Activated CD4-positive, alpha-beta T cell treated with anti-CD3 and anti-CD28 coated beads, Interleukin-2, amount 10 ng/mL, durations not matched to agents 24 days and 14 days (primary cell): ENCODE measurements at regions not wholly inside any gene's neighbourhood (a gene's known extent, or its start where the extent isn't known, plus 50 kb on each side); places are given as distances from the start of the nearest gene placed in this dataset.

Experiments
- DNase-seq: peaks from one replicate; pipeline ENCODE4 v3.0.0; 2022
- H3K27ac Mint-ChIP-seq: one replicate; pipeline ENCODE4 v1.8.0; 2022; ENCODE audit warnings: mild to moderate bottlenecking, mixed read lengths
- H3K27me3 Mint-ChIP-seq: one replicate; pipeline ENCODE4 v1.8.0; 2022; ENCODE audit warnings: mixed read lengths
- H3K36me3 Mint-ChIP-seq: one replicate; pipeline ENCODE4 v1.8.0; 2022; ENCODE audit warnings: low read depth, mild to moderate bottlenecking, mixed read lengths
- H3K4me1 Mint-ChIP-seq: one replicate; pipeline ENCODE4 v1.8.0; 2021; ENCODE audit warnings: mixed read lengths
- H3K4me3 Mint-ChIP-seq: one replicate; pipeline ENCODE4 v1.8.0; 2022; ENCODE audit warnings: mild to moderate bottlenecking, moderate library complexity, mixed read lengths
- H3K9me3 Mint-ChIP-seq: one replicate; pipeline ENCODE4 v1.8.0; 2021; ENCODE audit warnings: mixed read lengths
- intact Hi-C: fragments of 100-400 bp; cut with micrococcal nuclease; formaldehyde crosslinking; loops from one replicate; pipeline ENCODE4 v1.15.1; 2023

DNA sequence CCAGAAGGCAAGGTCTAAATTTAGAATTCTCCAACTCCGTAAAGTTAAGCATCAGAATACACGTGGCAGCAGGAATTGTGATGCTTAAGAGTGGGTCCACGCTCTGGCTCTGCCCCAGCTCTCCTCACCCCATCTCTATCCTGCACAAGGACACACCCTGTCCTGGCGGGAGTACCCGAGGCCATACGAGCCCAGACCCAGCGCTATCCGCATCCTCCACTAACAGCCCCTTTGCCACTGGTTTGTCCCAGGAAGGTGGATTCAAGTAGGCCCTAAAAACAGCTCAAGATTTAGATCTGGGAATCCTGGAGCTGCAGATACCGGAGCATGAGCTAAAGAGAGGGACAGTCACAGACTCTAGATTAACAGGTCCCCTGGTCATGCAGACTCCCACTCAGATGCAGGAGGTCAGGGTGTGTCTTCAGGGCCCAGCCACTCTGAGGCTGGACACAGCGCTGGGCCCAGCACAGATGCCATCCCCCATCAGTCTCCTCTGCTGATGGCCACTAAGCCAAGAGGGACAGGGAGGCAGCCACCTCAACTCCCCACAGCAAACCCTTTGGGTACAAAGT is 393.3 kb downstream of the NPHP4 start:
- no peaks in the 10 kb centered on the region for H3K27me3 Mint-ChIP-seq
- H3K36me3 Mint-ChIP-seq, result no peaks in the 10 kb centered on the region
- DNase-seq, result no peak
- H3K9me3 Mint-ChIP-seq, result no peaks in the 10 kb centered on the region
- no peak overlapping the region for H3K27ac Mint-ChIP-seq
- intact Hi-C loops, result no loop called here
- H3K4me1 Mint-ChIP-seq, result no peaks in the 10 kb centered on the region
- H3K4me3 Mint-ChIP-seq, result no peak overlapping the region

DNA sequence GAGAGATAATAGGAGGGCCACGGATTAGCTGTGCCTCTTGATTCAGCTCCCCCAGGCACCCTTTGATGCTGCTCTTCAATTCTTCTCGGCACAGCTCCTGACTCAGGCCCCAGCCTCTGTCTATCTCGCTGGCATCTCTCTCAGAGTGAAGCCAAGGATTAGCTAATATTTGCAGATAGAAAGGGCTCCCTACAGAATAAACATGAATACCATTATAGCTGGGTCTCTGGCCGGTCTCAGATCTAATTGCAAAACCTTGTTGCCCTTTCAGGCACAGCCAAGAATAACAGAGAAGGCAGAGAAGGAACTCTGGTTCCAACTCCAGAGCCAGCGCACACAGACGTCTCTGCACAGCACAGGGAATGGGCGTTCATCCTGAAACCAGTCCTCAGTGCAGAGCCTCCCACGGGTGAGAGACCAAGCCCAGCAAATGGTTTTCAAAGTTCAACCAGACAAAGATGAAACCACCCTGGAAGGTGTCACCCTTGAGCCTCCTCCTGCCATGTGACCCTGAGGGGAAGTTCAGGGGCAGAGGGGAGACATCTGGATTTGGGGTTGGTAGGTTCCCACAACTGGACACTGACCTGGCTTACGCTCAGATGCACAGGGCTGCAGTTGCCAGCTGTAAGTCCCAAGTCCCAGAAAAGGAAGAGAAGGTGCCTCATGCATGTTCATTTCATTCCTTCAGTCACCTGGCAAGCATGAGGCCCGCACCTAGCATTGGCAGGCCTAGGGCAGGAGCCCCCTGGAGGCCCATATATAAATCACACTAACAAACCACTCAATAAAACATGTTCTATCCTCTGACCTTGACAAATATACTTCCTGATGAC is 394.0 kb downstream of the NPHP4 start:
- Mint-ChIP-seq H3K4me1 (no peaks in the 10 kb centered on the region), H3K27ac (no peak overlapping the region), H3K4me3 (no peak overlapping the region), H3K9me3 (no peaks in the 10 kb centered on the region), H3K36me3 (no peaks in the 10 kb centered on the region), H3K27me3 (no peaks in the 10 kb centered on the region)
- no peak for DNase-seq
- intact Hi-C loops, result no loop called here

DNA sequence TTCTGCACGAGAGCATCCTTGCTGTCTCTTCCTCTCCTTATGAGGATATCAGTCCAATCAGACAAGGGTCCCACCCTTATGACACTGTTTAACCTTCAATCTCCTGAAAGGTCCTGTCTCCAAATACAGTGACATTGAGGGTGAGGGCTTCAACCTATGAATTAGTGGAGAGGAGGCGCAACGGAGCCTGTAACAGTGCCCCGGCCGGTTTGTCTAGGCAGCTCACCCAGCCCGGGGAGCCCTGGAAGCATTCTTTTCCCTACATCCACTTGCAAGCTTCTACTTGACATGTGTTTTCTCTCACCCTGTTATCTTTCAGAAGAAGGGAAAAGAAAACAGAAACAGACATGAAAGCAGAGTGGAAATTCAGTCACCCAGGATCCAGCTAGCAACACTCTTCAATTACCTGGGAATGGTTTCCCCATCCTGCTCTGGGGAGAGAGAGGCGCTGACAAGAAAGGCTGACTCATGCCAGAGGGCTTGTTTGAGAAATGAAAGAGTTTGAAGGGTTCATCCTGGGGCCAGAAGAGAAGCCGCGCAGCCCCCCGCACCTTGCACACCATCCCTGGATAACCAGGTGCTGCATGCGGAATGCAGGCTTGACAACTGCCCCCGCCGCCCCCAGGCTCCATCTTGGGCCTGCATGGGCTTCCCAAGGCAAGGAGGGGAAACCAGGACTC is 394.9 kb downstream of the NPHP4 start:
- Mint-ChIP-seq H3K36me3 (no peaks in the 10 kb centered on the region), H3K27ac (no peak overlapping the region), H3K4me3 (no peak overlapping the region), H3K4me1 (no peaks in the 10 kb centered on the region), H3K9me3 (no peaks in the 10 kb centered on the region), H3K27me3 (no peaks in the 10 kb centered on the region)
- intact Hi-C loops, result no loop called here
- DNase-seq, result no peak

DNA sequence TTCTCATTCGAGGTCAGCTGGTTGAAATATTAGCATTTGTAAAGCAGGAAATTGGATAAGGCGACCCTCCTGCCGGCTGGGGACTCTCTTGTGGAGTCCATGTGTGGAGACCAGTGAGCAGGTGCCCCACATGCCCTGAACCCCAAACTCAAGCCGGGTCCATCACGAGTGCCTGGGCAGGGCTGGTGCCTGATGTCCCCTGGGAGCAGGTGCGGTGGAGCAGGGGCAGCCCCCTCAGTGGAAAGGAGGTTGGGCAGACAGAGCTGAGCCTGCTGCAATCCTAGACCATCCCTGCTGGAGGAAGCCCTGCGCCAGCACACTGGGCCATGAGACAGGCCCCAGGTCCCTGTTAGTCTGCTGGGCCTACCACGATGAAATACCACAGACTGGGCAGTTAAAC is 395.6 kb downstream of the NPHP4 start:
- H3K4me1 Mint-ChIP-seq, result no peaks in the 10 kb centered on the region
- DNase-seq, result no peak
- no peaks in the 10 kb centered on the region for H3K36me3 Mint-ChIP-seq
- H3K4me3 Mint-ChIP-seq, result no peak overlapping the region
- H3K27ac Mint-ChIP-seq, result no peak overlapping the region
- intact Hi-C loops, result no loop called here
- H3K27me3 Mint-ChIP-seq, result no peaks in the 10 kb centered on the region
- H3K9me3 Mint-ChIP-seq, result no peaks in the 10 kb centered on the region

DNA sequence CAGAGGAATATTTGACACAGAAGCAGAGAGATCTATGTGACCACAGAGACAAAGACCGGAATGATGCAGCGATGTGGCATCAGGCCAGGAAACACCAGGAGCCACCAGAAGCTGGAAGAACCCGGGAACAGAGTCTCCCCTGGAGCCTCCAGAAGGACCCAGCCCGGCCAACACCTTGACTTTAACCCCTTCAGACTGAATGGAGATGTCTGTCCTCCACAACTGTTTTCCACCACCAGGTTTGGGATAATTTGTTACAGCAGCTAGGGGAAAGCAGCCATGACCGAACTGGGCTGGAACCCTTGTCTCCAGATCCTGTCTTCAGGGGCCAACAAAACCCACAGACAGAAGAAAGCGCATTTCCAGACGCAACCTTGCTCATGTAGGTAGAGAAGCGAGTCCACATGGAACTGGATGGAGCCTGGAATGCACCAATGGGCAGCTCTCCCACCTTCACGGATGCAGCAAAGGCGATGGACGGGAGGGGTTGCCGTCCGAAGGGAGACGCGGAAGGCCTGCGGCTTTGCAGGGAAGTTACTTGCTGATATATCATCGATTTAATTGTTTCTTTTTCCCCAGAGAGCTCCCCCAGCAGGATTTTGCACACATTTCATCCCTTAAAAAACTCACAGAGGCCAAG is 396.6 kb downstream of the NPHP4 start:
- no peak for DNase-seq
- Mint-ChIP-seq H3K27me3 (no peaks in the 10 kb centered on the region), H3K4me3 (no peak overlapping the region), H3K9me3 (no peaks in the 10 kb centered on the region), H3K36me3 (no peaks in the 10 kb centered on the region), H3K4me1 (no peaks in the 10 kb centered on the region), H3K27ac (no peak overlapping the region)
- intact Hi-C loops, result no loop called here

DNA sequence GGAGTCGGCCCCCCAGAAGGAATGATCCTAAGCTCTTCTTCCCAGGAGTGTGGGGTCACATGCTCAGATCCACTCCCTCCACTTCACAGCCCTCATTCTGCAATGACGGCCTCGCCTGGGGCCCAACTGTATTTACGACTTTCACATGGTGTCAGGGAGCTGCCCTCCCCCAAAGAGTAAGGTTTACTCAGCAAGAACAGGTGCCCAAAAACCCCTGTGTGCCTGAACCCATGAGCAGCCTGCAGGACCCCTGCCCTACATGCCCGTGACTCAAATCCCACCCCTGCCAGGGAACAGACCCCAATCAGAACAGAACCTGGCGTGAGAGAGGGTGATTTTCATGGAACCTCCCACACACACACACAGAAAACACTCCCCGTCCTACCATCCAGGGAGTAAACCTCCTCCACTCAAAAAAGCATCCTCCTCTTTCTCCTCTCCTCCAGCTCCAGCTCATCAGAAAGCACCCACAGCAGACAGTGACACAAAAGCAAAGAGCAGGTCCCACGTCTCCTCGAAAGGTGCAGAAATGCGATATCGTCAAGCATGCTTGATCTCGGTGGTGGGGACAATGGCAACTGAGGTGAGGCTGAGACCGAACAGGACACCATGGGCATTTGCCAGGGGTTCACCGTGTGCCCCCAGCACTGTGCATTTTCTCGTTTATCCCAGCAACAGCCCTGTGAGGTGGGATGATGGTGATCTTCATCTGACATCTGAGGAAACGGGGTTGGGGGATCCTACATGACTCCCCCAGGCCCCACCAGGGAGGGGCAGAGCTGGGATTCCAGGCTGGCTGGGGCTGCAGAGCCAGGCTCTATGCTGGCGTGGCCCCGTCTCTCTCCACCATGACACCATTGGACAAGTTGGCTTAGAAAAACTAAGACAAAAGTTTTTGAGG is 397.9 kb downstream of the NPHP4 start:
- intact Hi-C loops, result no loop called here
- H3K9me3 Mint-ChIP-seq, result no peaks in the 10 kb centered on the region

DNA sequence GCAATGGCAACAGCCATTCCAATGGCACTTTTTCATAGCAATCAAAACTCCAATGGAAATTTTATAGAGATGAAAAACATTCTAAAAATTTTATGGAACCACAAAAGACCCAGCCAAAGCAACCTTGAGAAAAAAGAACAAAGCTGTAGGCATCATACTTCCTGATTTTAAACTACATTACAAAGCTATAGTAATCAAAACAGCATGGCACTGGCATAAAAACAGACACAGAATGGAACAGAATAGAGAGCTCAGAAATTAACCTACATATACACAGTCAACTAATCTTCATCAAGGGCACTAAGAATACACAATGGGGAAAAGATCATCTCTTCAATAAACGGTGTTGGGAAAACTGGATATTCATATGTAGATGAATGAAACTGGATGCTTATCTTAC is 401.5 kb downstream of the NPHP4 start:
- intact Hi-C loops, result no loop called here
- Mint-ChIP-seq H3K9me3 (no peaks in the 10 kb centered on the region), H3K4me3 (no peak overlapping the region), H3K27ac (no peak overlapping the region), H3K36me3 (no peaks in the 10 kb centered on the region), H3K27me3 (no peaks in the 10 kb centered on the region), H3K4me1 (no peaks in the 10 kb centered on the region)
- no peak for DNase-seq

More for the DNA sequence above, 397.9 kb downstream of the NPHP4 start:
- Mint-ChIP-seq H3K4me1 (no peaks in the 10 kb centered on the region), H3K27ac (no peak overlapping the region), H3K27me3 (no peaks in the 10 kb centered on the region), H3K36me3 (no peaks in the 10 kb centered on the region), H3K4me3 (no peak overlapping the region)
- peak; percentile 33 for DNase-seq

DNA sequence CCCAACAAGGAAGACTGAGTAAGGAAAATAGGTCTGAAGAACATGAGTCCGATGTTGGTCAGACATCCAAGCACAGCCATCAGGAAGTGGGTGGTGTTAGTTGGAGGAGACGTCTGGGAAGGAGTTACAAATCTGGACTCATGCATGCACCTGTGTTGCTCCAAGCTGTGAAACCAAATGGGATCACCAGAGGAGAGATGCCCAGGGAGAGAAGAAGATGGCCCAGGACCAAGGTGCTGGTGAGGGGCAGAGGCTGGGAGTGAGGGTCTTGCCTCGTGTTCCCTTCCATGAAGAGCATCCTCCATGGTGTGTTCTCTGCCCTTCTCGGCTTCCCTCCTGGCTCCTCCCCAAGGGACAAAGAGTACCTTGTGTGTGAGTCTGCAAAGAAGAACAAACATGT is 405.6 kb downstream of the NPHP4 start:
- H3K27me3 Mint-ChIP-seq, result no peaks in the 10 kb centered on the region
- peak; percentile 40 for DNase-seq
- no peaks in the 10 kb centered on the region for H3K4me1 Mint-ChIP-seq
- H3K9me3 Mint-ChIP-seq, result no peaks in the 10 kb centered on the region
- no peaks in the 10 kb centered on the region for H3K36me3 Mint-ChIP-seq
- no peak overlapping the region for H3K4me3 Mint-ChIP-seq
- no peak overlapping the region for H3K27ac Mint-ChIP-seq
- intact Hi-C loops, result no loop called here

DNA sequence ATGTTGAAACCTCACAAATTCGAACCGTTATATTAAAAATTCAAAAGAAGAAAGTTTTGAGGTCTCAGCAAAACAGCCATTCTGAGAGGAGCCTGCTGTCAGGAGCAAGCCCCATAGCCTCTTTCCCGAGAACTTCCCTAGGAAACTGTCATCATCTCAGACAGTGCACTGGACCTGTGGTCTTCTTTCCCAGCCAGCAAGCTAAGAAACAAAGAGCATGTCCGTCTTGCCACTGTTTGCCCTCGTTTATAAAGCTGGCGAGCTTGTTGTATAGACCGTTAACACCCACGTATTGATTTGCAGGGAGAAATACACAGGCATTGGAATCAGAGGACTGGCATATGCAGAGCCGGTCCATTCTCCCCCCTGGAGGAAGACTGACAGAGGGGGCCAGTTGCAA is 407.0 kb downstream of the NPHP4 start:
- DNase-seq, result peak; percentile 8
- H3K36me3 Mint-ChIP-seq, result no peaks in the 10 kb centered on the region
- H3K4me1 Mint-ChIP-seq, result no peaks in the 10 kb centered on the region
- intact Hi-C loops, result no loop called here
- no peaks in the 10 kb centered on the region for H3K27me3 Mint-ChIP-seq
- H3K4me3 Mint-ChIP-seq, result no peak overlapping the region
- H3K27ac Mint-ChIP-seq, result no peak overlapping the region
- H3K9me3 Mint-ChIP-seq, result no peaks in the 10 kb centered on the region

DNA sequence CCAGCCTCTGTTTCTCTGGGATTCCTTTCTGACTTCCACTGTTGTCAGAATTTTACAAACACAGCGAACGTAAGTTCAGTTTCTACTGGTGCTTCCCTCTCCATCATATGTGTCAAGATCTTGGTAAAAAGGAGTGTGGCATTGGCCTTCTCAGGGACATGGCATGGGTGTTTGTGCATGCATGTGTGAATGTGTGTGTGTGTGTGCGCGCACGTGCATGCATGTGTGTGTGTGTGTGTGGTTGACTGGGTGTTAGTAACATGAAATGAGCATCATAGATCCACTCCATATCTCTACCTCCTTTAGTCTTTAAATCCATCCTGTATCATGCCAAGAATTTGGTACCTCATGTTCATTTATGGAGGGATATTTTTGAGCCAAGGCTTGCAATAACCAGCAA is 411.3 kb downstream of the NPHP4 start:
- no peak for DNase-seq
- peaks cover 5% of the 10 kb centered on the region for H3K27me3 Mint-ChIP-seq
- no peak overlapping the region for H3K4me3 Mint-ChIP-seq
- intact Hi-C loops, result no loop called here
- H3K9me3 Mint-ChIP-seq, result no peaks in the 10 kb centered on the region
- H3K4me1 Mint-ChIP-seq, result no peaks in the 10 kb centered on the region
- no peak overlapping the region for H3K27ac Mint-ChIP-seq
- no peaks in the 10 kb centered on the region for H3K36me3 Mint-ChIP-seq

DNA sequence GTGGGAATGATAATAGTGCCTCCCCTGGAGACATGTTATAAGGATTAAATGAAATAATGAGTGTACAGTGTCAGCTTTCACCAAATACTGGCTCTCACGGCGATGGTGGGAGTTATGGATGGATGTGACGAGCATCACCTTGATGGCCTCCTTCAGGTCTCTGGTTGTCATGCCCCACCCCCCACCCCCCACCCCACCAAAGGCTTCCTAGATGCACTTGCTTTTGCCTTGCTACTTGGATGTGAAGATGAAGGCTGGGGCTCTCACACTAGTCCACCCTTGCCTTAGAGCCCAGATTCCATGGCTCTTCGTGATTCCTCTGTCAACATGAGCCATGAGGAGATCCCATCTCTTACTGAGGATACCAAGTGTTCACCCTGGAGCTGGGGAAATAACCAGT is 412.3 kb downstream of the NPHP4 start:
- intact Hi-C loops, result no loop called here
- Mint-ChIP-seq H3K36me3 (no peaks in the 10 kb centered on the region), H3K4me1 (peaks cover 3% of the 10 kb centered on the region), H3K27ac (no peak overlapping the region), H3K4me3 (no peak overlapping the region), H3K27me3 (peaks cover 5% of the 10 kb centered on the region), H3K9me3 (no peaks in the 10 kb centered on the region)
- DNase-seq, result no peak

DNA sequence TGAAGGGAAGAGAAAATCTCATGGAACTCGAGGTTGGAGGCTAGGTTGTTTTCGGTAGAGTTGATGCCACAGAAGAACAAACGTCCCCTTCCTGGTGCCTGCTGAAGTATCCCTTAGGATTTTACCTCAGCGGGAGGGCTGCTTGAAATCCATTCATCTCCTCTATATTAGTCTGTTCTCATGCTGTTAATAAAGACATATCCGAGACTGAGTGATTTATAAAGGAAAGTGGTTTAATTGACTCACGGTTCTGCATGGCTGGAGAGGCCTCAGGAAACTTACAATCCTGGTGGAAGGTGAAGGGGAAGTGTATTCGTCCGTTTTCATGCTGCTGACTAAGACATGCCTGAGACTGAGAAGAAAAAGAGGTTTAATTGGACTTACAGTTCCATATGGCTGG is 413.5 kb downstream of the NPHP4 start:
- no peaks in the 10 kb centered on the region for H3K9me3 Mint-ChIP-seq
- H3K36me3 Mint-ChIP-seq, result no peaks in the 10 kb centered on the region
- intact Hi-C loops, result no loop called here
- H3K27ac Mint-ChIP-seq, result no peak overlapping the region
- no peak for DNase-seq
- H3K4me1 Mint-ChIP-seq, result peaks cover 5% of the 10 kb centered on the region
- H3K4me3 Mint-ChIP-seq, result no peak overlapping the region
- peaks cover 5% of the 10 kb centered on the region for H3K27me3 Mint-ChIP-seq

DNA sequence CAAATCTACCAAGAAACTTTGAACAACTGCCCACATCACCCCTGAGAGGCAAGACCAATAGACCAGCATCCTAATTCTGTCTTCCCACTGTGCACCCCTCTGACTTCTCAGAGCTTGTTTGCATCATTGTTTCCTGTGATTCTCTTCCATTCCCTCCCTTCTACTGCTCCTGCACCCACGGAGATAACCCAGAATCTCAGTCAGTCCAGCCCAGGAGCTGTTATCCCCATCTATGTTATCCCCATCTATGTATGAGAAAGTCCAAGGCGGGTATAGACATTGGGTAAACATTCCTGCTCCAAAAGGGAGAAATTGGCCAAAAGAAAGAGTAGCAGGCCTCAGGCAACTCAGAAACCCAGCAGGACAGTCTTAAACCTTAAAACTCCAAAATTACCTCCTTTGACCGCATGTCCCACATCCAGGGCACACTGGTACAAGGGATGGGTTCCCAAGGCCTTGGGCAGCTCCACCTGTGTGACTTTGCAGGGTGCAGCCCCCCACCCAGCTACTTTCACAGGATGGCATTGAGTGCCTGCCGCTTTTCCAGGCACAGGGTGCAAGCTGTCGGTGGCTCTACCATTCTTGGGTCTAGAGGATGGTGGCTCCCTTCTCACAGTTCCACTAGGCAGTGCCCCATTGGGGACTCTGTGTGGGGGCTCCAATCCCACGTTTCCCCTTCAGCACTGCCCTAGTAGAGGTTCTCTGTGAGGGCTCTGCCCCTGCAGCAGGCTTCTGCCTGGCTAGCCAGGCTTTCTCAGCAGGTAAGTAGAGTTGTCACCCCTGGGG is 414.8 kb downstream of the NPHP4 start:
- H3K4me1 Mint-ChIP-seq, result peaks cover 5% of the 10 kb centered on the region
- no peak overlapping the region for H3K27ac Mint-ChIP-seq
- intact Hi-C loops, result no loop called here

More for the DNA sequence above, 414.8 kb downstream of the NPHP4 start:
- Mint-ChIP-seq H3K9me3 (no peaks in the 10 kb centered on the region), H3K27me3 (peaks cover 5% of the 10 kb centered on the region), H3K4me3 (no peak overlapping the region), H3K36me3 (no peaks in the 10 kb centered on the region)
- no peak for DNase-seq
